Nephron (organoid): ENCODE measurements at regions not wholly inside any gene's neighbourhood (a gene's known extent, or its start where the extent isn't known, plus 50 kb on each side); places are given as distances from the start of the nearest gene placed in this dataset.

Experiments used
- H3K27ac Mint-ChIP-seq, 3 experiments: 2 replicates each; pipeline ENCODE4 v1.8.0; 2020; ENCODE audit warnings: mixed read lengths in 3 of 3, mild to moderate bottlenecking in 2 of 3, moderate library complexity in 1 of 3
- H3K27me3 Mint-ChIP-seq: 2 replicates; pipeline ENCODE4 v1.8.0; 2021; ENCODE audit warnings: low read depth, mild to moderate bottlenecking, moderate library complexity, mixed read lengths
- H3K36me3 Mint-ChIP-seq: 2 replicates; pipeline ENCODE4 v1.8.0; 2020; ENCODE audit warnings: low read depth, mixed read lengths
- H3K4me1 Mint-ChIP-seq: 2 replicates; pipeline ENCODE4 v1.8.0; 2020; ENCODE audit warnings: mixed read lengths
- H3K4me3 Mint-ChIP-seq, 3 experiments: 2 replicates each; pipeline ENCODE4 v1.8.0; 2020; ENCODE audit warnings: mild to moderate bottlenecking in 3 of 3, mixed read lengths in 3 of 3, moderate library complexity in 2 of 3
- H3K9me3 Mint-ChIP-seq: 2 replicates; pipeline ENCODE4 v1.8.0; 2020; ENCODE audit warnings: mixed read lengths
- CTCF ChIP-seq, 3 experiments: fragments of 200-600 bp; sonication (generic); IDR thresholded peaks; one replicate each; pipeline ENCODE4 v1.5.0; 2021; ENCODE audit warnings: antibody characterized with exemption in 3 of 3; ENCODE audit not compliant: unreplicated experiment in 3 of 3

DNA sequence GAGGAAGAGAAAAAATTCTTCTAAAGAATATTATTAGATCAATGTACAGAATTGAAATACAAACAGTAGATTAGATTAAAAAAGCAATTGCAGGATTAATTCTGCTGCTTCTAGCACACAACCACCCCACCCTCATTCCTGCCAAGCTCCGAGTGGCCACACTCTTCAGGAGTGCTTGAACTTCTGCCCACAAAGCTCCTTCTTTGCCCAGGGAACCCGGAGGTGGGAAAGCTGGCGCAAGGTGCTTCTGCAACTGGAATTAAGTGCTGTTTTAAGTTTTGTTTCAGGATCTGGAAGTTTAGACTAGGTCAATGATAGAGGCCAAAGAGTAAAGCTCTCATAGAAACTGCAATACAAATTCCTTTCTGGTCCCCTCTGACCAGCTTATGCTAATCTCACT lies 94.1 kb upstream of the BMP4 start:
- TF ChIP-seq CTCF (IDR thresholded peaks at IDR 0.05; ENCODE audit: unreplicated experiment in 3 of 3), result no peak
- Mint-ChIP-seq H3K9me3 (no peaks in the 10 kb centered on the region), H3K27ac (peak overlapping the region in 1 of 3 experiments; percentile 15), H3K4me3 (no peak overlapping the region), H3K4me1 (no peaks in the 10 kb centered on the region), H3K27me3 (no peaks in the 10 kb centered on the region), H3K36me3 (no peaks in the 10 kb centered on the region)

GRCh38 chr14:54052696-54053385 lies 96.2 kb upstream of the BMP4 start:
- no peak overlapping the region for H3K27ac Mint-ChIP-seq
- no peaks in the 10 kb centered on the region for H3K4me1 Mint-ChIP-seq
- no peak for TF ChIP-seq CTCF (IDR thresholded peaks at IDR 0.05; ENCODE audit: unreplicated experiment in 3 of 3)
- no peaks in the 10 kb centered on the region for H3K9me3 Mint-ChIP-seq
- H3K36me3 Mint-ChIP-seq, result no peaks in the 10 kb centered on the region
- H3K27me3 Mint-ChIP-seq, result no peaks in the 10 kb centered on the region
- no peak overlapping the region for H3K4me3 Mint-ChIP-seq

DNA sequence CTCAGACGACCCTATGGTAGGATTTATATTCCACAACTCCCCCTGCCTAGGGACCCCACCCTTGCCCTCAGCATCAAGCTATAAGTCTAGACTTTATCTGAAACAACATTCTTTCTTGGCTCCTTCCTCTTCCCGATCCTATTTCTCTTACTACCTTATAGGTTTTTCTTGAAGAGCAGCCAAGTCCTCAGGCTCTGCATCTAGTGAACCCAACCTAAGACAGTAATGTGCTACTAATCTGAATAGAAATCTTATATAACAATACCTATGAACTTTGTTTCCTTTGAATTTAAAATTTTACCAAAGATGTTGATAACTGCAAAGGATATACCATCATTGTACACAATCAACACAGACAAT lies 96.7 kb upstream of the BMP4 start:
- no peaks in the 10 kb centered on the region for H3K36me3 Mint-ChIP-seq
- H3K4me1 Mint-ChIP-seq, result no peaks in the 10 kb centered on the region
- no peak for TF ChIP-seq CTCF (IDR thresholded peaks at IDR 0.05; ENCODE audit: unreplicated experiment in 3 of 3)
- no peak overlapping the region for H3K4me3 Mint-ChIP-seq
- no peaks in the 10 kb centered on the region for H3K27me3 Mint-ChIP-seq
- H3K9me3 Mint-ChIP-seq, result no peaks in the 10 kb centered on the region
- H3K27ac Mint-ChIP-seq, result no peak overlapping the region

- Mint-ChIP-seq H3K9me3 (no peaks in the 10 kb centered on the region), H3K4me3 (no peak overlapping the region), H3K4me1 (no peaks in the 10 kb centered on the region), H3K36me3 (no peaks in the 10 kb centered on the region), H3K27ac (no peak overlapping the region), H3K27me3 (no peaks in the 10 kb centered on the region)
- TF ChIP-seq CTCF (IDR thresholded peaks at IDR 0.05; ENCODE audit: unreplicated experiment in 3 of 3), result no peak
Observed at GRCh38 chr14:54058505-54058904, 101.9 kb upstream of the BMP4 start.

GRCh38 chr14:54083549-54084239 lies 127.1 kb upstream of the BMP4 start:
- TF ChIP-seq CTCF (IDR thresholded peaks at IDR 0.05; ENCODE audit: unreplicated experiment in 3 of 3), result no peak
- H3K27me3 Mint-ChIP-seq, result no peaks in the 10 kb centered on the region
- no peak overlapping the region for H3K27ac Mint-ChIP-seq

More at GRCh38 chr14:54083549-54084239, 127.1 kb upstream of the BMP4 start:
- Mint-ChIP-seq H3K4me3 (no peak overlapping the region), H3K4me1 (peaks cover 19% of the 10 kb centered on the region), H3K36me3 (no peaks in the 10 kb centered on the region), H3K9me3 (no peaks in the 10 kb centered on the region)
